ENCODE measurements at regions not wholly inside any gene's neighbourhood (a gene's known extent, or its start where the extent isn't known, plus 50 kb on each side); places are given as distances from the start of the nearest gene placed in this dataset.

GRCh38 chr3:82103241-82103640 is 341.8 kb upstream of the GBE1 start:
- no peak for TF ChIP-seq CTCF (IDR thresholded peaks at IDR 0.05)
- intact Hi-C loops (cut with micrococcal nuclease): no loop called here
- Mint-ChIP-seq H3K4me1 (no peaks in the 10 kb centered on the region), H3K27ac (no peak overlapping the region), H3K27me3 (ENCODE audit: low read depth in 3 of 3) (no peaks in the 10 kb centered on the region), H3K4me3 (no peak overlapping the region), H3K9me3 (peaks cover 0 to 6% (median 2%) of the 10 kb centered on the region in 7 donors), H3K36me3 (no peaks in the 10 kb centered on the region)
- H3K27me3 ChIP-seq (ENCODE audit: control insufficient read depth in 2 of 2, insufficient read depth in 2 of 2, low read length in 2 of 2): no peaks in the 10 kb centered on the region
- no peak overlapping the region for H2AFZ ChIP-seq (ENCODE audit: insufficient read depth, low read depth, low read length, poor library complexity, severe bottlenecking)
- DNase-seq: no peak
- no peak overlapping the region for H3K4me3 ChIP-seq (replicated peaks in 1 of 3; ENCODE audit: low read depth in 2 of 3, low read length in 3 of 3)
- no peaks in the 10 kb centered on the region for H3K9me3 ChIP-seq (replicated peaks in 1 of 2; ENCODE audit: control insufficient read depth in 1 of 2, insufficient read depth in 1 of 2, low read length in 2 of 2)
- no peak overlapping the region for H3K27ac ChIP-seq (ENCODE audit: low read depth in 1 of 2, low read length in 2 of 2)
- WGBS (ENCODE audit: insufficient coverage): no CpG with 5 or more reads among the region's 1 CpG
- no peaks in the 10 kb centered on the region for H3K36me3 ChIP-seq (replicated peaks in 1 of 2; ENCODE audit: control insufficient read depth in 1 of 2, insufficient read depth in 2 of 2, low read length in 2 of 2)
- no peaks in the 10 kb centered on the region for H4K20me1 ChIP-seq (ENCODE audit: insufficient read depth, low read length)
- H3K4me2 ChIP-seq (replicated peaks; ENCODE audit: extremely low read depth, low read length, poor library complexity, severe bottlenecking): no peak overlapping the region
- H3K9ac ChIP-seq (ENCODE audit: insufficient read depth, low read length, poor library complexity, severe bottlenecking): no peak overlapping the region
- H3K79me2 ChIP-seq (ENCODE audit: insufficient read depth, low read length): no peaks in the 10 kb centered on the region
- H3K4me1 ChIP-seq (ENCODE audit: control insufficient read depth in 1 of 2, insufficient read depth in 2 of 2, low read length in 2 of 2): no peaks in the 10 kb centered on the region

GRCh38 chr3:82100378-82100777 is 338.9 kb upstream of the GBE1 start:
- TF ChIP-seq CTCF (IDR thresholded peaks at IDR 0.05): no peak
- H3K4me1 Mint-ChIP-seq: no peaks in the 10 kb centered on the region
- Histone ChIP-seq H3K27me3 (ENCODE audit: control insufficient read depth in 2 of 2, insufficient read depth in 2 of 2, low read length in 2 of 2) (no peaks in the 10 kb centered on the region), H3K27ac (ENCODE audit: low read depth in 1 of 2, low read length in 2 of 2) (no peak overlapping the region), H3K36me3 (replicated peaks in 1 of 2; ENCODE audit: control insufficient read depth in 1 of 2, insufficient read depth in 2 of 2, low read length in 2 of 2) (no peaks in the 10 kb centered on the region), H3K79me2 (ENCODE audit: insufficient read depth, low read length) (no peaks in the 10 kb centered on the region), H2AFZ (ENCODE audit: insufficient read depth, low read depth, low read length, poor library complexity, severe bottlenecking) (no peak overlapping the region), H3K9ac (ENCODE audit: insufficient read depth, low read length, poor library complexity, severe bottlenecking) (no peak overlapping the region), H3K9me3 (replicated peaks in 1 of 2; ENCODE audit: control insufficient read depth in 1 of 2, insufficient read depth in 1 of 2, low read length in 2 of 2) (no peaks in the 10 kb centered on the region), H4K20me1 (ENCODE audit: insufficient read depth, low read length) (no peaks in the 10 kb centered on the region), H3K4me1 (ENCODE audit: control insufficient read depth in 1 of 2, insufficient read depth in 2 of 2, low read length in 2 of 2) (no peaks in the 10 kb centered on the region), H3K4me2 (replicated peaks; ENCODE audit: extremely low read depth, low read length, poor library complexity, severe bottlenecking) (no peak overlapping the region), H3K4me3 (replicated peaks in 1 of 3; ENCODE audit: low read depth in 2 of 3, low read length in 3 of 3) (no peak overlapping the region)
- no peak overlapping the region for H3K27ac Mint-ChIP-seq
- no peak for DNase-seq
- no peaks in the 10 kb centered on the region for H3K36me3 Mint-ChIP-seq
- peaks cover 0 to 4% (median 0%) of the 10 kb centered on the region in 7 donors for H3K9me3 Mint-ChIP-seq
- H3K27me3 Mint-ChIP-seq (ENCODE audit: low read depth in 3 of 3): no peaks in the 10 kb centered on the region
- intact Hi-C loops (cut with micrococcal nuclease): no loop called here
- H3K4me3 Mint-ChIP-seq: no peak overlapping the region
- 100% methylated on average over 1 of the region's 3 CpGs for WGBS (ENCODE audit: insufficient coverage)

All from CD14-positive monocyte (primary cell).